GM18861 (cell line): ENCODE measurements at regions not wholly inside any gene's neighbourhood (a gene's known extent, or its start where the extent isn't known, plus 50 kb on each side); places are given as distances from the start of the nearest gene placed in this dataset.
A peak's percentile ranks its signal among the peaks of the same experiment; 100 is the strongest.

ENCODE experiments used
- ATAC-seq: cut with Tn5 transposase; IDR thresholded peaks from one replicate; pipeline ENCODE4 v1.9.1; 2021; ENCODE audit not compliant: unreplicated experiment

- no peak for ATAC-seq
These were observed 180.0 kb downstream of the KIF4B start for GRCh38 chr5:155193483-155194107.

DNA sequence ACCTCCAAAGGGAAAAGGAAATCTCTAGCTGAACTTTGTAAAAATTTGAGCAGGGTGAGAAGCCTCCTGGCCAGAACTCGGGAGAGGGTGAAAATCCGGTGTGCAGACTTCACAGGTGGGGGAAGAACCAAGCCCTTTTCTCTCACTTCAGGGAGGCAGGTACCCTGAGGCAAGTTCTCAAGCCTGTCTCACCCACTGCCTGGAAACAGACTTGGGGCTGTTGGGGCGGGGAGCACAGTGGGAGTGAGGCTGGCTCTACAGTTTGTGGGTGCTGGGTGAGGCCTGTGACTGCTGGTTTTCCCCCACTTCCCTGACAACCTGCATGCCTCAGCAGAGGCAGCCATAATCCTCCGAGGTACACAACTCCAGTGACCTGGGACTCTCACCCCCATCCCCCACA is 187.1 kb downstream of the KIF4B start:
- no peak for ATAC-seq

DNA sequence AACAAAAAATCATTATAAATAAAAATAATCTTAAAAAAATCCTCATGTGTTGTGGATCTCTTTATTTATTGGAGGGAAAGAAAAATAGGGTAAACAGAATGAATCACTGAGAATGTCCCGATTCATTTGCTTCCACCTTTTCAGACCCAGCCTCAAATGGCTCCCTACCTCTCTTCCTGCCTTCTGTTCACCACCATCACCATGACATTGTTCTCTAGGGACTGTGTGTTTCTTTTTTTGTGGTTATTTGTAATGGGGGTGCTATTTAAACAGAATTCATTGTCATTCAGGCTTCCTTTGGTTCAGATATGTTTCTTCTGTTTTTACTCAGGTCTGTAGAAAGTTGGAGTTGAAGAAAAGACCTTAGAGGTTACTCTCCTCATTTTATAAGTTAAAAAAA is 198.2 kb downstream of the KIF4B start:
- no peak for ATAC-seq

- no peak for ATAC-seq
These were observed 208.8 kb downstream of the KIF4B start for GRCh38 chr5:155222393-155222792.

DNA sequence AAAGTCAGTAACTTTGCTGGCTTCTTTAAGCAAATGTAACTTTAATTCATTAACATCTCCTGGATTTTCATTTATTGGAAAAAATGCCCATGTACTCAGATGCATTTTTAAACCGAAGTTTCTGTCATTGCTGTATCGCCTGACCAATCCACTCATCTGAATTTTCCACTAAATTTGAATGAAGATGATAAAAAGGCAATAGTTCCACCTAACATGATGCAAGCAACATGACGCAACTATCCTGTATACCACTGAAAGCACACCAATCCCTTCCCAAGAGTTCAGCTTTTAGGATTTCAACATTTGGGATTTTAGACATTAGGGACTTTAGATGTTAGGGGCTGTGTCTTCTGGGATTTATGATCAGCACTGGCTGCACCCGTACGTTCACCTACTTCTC is 215.6 kb downstream of the KIF4B start:
- ATAC-seq: no peak

DNA sequence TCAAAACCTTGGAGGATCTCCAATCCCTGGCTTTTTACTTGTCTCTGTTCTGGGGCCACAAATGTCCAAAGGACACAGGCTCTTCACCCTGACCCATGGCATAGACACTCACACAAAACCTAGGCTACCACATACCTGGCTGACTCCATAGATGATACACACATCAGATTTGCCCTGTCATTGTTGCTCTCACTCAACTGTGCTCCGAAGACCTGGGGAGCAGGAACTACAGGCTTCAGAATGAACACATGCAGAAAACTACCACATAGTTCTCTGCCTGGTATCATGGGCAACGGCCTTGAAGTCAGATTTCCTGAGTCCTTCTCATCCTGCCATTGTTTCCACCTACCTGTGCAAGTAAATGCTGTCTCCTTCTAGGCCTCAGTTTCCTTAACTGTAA is 226.2 kb downstream of the KIF4B start:
- ATAC-seq: no peak

DNA sequence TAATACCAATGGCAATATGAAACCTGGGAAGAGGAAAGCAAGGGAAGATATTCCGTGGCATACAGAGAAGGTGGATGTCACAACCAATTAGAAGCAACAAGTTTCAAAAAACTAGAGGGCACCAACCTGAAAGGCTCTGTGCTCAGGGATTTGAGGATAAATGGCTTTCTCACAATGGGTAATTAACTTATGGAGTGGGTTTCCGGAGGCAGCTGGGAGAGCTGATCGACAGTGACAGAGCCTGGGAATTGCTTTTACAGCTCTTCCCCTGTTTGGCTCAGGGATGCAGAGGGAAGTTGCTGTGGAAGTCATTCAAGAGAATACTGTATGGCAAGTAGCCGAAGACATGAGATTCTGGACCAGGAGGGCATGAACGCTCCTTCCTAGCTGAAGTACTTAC is 237.0 kb downstream of the KIF4B start:
- no peak for ATAC-seq

- ATAC-seq: no peak
These were observed 238.5 kb downstream of the KIF4B start for GRCh38 chr5:155252025-155252424.

- ATAC-seq: no peak
These were observed 239.2 kb downstream of the KIF4B start for GRCh38 chr5:155252717-155253116.

- ATAC-seq: no peak
These were observed 240.8 kb downstream of the KIF4B start for GRCh38 chr5:155254399-155254798.

DNA sequence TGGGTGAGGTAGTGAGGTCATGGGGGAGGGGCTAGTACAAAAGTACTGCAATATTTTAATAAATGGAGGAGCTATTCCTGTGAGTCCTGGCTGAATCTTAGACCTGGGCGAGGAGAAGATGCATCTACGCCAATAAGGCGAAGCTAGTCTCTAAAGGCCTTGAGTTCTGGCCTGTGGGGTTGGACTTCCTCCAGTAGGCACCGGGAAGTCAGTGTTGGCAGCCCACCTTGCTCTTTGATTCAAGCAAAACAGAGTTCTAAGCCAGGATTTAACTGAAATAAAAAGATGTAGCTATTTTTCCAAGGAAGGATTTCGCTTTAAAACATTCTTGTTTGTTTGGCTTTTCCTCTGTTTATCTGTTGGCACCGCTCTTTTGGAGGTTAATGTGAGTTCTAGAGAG is 244.6 kb downstream of the KIF4B start:
- ATAC-seq: no peak

DNA sequence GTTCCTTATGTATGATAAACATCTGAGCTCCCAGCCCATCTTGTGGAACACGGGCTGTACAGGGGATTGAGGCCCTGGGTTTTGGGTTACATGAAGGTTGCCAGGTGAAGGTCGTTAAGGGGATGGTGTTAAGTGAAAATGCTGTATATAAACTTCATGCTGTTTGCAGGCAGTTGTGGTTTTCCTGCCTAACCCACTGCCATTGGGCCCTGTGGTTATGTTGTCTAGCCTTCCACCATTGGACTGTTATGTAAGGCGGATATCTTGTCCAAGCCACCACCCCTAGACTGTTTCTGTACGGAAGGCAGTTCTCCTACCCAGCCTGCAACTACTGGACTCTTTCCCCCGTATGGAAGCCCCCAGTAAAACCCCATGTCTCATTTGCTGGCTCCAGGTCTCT is 246.1 kb downstream of the KIF4B start:
- ATAC-seq: no peak

DNA sequence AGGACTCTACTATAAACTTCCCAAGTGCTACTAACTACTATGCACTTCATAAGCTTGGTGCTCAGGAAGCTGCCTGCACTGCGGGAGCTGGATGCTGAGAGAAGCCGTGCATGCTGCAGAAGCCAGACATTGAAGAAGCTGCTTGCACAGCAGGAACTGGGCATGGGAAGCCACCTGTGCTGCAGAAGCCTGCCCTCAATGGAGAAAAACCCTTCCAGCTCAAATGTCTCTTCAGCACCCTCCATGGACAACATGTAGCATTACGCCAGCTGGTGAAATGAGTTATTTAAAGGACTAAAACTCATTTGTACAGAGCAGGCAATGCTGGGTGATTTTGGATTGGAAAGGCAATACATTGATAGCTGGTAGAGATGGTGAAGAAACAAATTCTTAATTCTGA is 247.2 kb downstream of the KIF4B start:
- ATAC-seq: peak; percentile 52

GRCh38 chr5:155263381-155263780 is 249.8 kb downstream of the KIF4B start:
- no peak for ATAC-seq

DNA sequence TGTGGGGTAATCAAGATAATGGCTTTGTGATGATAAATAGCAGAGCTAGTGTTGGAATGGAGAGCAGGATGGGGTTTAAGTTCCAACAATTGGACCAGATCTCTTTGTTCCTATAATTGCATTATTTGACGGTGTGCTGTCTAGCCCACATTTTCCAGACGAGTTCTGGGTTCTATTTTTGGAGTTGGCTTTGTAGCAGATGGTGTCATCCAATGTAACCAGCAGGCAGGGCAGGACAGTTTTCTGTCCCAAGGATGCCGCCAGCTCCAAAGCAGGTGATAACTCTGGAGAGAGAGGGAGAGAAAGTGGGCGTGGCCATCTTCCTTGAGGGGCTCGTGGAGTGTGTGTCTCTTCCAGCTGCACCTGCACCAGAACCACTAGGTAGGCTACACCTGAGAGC is 251.3 kb downstream of the KIF4B start:
- ATAC-seq: no peak

GRCh38 chr5:155268770-155269425 is 255.3 kb downstream of the KIF4B start:
- no peak for ATAC-seq

DNA sequence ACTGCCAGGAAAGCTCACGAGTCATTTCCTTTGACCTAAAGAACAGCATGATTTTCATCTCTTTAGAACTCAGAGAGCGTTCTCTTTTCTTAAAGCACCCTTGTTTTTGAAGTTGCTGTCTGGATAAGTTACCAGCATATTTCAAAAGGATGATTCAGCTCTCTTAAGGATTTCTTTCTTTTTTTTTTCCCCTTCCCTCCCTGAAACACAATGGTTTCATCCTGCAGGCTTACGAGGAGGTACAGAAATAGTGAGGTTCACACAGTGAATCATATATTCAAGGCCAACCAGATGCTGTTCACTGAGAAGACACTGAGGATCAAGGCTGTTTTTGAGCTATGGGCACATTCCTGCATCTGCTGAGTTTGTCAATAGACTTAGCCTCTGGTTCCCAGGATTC is 257.2 kb downstream of the KIF4B start:
- ATAC-seq: no peak

- ATAC-seq: no peak
These were observed 260.9 kb downstream of the KIF4B start for GRCh38 chr5:155274484-155274883.

- ATAC-seq: no peak
These were observed 261.7 kb downstream of the KIF4B start for GRCh38 chr5:155275222-155275621.

DNA sequence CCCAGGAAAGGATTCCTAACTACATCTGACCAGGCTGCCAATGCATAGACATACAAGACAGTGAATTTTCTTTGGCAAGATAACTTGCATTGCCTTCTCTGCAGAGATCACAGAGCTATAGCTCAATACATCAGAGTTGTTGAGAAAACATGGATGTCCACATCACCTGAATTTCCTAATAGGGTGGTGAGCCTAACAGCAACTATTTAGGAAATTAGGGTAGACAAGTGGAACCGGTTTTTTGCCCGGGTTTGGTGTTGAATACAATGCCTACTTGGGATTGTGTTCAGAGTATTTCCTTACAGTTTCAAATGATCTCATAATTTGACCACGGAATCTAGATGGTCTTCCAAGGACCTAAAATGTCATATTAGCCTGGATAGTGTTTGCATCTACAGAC is 262.7 kb downstream of the KIF4B start:
- no peak for ATAC-seq

- ATAC-seq: no peak
These were observed 265.0 kb downstream of the KIF4B start for GRCh38 chr5:155278532-155278931.

DNA sequence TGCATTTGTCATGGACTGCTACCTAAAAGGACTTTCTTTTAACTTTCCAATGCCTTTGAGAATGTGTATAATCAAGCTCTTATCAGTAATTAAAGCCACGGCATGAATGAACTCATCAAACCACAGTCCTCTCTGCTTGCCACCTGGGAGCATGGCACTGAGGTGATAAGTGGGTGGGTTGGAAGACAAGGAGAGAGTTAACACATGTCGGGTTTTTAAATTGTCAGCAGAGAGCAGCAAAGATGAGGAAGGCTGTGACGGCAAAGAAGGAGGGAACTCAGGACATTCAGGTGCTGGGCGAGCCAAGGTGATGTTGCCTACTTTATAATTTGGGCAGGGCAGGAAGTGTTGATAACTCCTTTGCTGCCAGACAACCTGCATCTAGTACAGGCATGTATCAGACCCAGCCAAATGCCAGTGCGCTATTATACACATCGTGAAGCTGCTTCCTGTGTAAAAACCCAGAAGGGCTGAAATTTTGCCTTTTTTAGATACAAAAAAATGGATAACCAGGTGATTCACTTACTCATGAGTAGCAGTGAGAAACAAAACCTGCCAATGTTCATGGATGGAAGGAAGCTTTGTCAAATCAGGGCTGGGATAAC is 269.1 kb downstream of the KIF4B start:
- no peak for ATAC-seq

DNA sequence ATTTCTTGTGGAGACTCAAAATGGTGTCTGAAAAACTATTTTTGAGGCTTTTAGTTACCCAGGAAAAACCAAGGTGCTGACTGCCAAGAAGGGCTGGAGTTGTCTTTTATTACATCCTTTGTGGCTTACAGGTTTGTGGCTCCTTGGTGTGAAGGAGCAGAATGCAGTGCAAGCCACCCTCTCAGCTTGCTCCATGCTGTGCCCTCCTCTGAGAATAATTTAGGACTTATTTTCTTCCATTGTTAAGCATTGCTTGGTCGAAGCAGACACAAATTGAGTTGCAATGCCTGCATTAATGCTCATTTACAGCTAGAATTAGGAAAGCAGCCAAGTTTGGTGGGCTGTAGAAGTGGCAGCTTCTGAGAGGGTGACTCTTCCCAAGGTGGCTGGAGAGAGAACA is 272.2 kb downstream of the KIF4B start:
- no peak for ATAC-seq
